Mammary epithelial cell (primary cell): ENCODE measurements at regions not wholly inside any gene's neighbourhood (a gene's known extent, or its start where the extent isn't known, plus 50 kb on each side); places are given as distances from the start of the nearest gene placed in this dataset.

Experiments used
- EZH2 ChIP-seq: IDR thresholded peaks from 2 replicates; pipeline ENCODE4 v1.6.1; 2012; ENCODE audit warnings: low read length, inconsistent platforms, borderline replicate concordance
- TF ChIP-seq, protein P1 (sequence below), 2 donors: IDR thresholded peaks in 1 of 2; conservative IDR thresholded peaks in 1 of 2; 2 replicates each; pipeline ENCODE4 v1.5.1; 2011 to 2012; ENCODE audit warnings: inconsistent platforms in 2 of 2, low read length in 2 of 2, mild to moderate bottlenecking in 2 of 2, control low read depth in 1 of 2, low read depth in 1 of 2; ENCODE audit not compliant: insufficient read depth in 1 of 2; ENCODE audit errors: extremely low read depth in 1 of 2

DNA sequence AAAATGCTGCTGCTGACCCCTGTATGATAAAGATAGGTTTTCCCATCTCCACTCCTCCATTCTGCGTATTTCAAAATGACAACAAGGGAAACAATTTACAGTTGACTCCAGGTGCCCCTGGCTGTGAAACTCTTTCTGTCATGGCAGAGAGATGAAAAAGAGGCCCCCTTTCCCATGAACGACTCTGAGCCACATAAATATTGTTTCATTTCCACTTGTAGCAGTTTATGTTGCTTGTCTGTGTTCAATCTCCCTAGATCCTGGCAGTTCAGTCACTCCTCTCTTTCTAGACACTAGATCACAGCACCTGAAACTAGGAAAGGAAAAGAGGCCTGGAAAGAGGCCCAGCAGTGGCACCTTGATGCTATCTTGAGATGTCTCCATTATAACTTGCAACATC is 121.0 kb upstream of the ZNF521 start:
- TF ChIP-seq, protein P1, sequence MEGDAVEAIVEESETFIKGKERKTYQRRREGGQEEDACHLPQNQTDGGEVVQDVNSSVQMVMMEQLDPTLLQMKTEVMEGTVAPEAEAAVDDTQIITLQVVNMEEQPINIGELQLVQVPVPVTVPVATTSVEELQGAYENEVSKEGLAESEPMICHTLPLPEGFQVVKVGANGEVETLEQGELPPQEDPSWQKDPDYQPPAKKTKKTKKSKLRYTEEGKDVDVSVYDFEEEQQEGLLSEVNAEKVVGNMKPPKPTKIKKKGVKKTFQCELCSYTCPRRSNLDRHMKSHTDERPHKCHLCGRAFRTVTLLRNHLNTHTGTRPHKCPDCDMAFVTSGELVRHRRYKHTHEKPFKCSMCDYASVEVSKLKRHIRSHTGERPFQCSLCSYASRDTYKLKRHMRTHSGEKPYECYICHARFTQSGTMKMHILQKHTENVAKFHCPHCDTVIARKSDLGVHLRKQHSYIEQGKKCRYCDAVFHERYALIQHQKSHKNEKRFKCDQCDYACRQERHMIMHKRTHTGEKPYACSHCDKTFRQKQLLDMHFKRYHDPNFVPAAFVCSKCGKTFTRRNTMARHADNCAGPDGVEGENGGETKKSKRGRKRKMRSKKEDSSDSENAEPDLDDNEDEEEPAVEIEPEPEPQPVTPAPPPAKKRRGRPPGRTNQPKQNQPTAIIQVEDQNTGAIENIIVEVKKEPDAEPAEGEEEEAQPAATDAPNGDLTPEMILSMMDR (conservative IDR thresholded peaks at IDR 0.05 in 1 of 2, IDR thresholded peaks at IDR 0.05 in 1 of 2; ENCODE audit: extremely low read depth in 1 of 2, insufficient read depth in 1 of 2, low read depth in 1 of 2, low read length in 2 of 2), result no peak
- TF ChIP-seq EZH2, result no peak
